HG02981 (cell line): ENCODE measurements at regions not wholly inside any gene's neighbourhood (a gene's known extent, or its start where the extent isn't known, plus 50 kb on each side); places are given as distances from the start of the nearest gene placed in this dataset.

Source experiments
- ATAC-seq: cut with Tn5 transposase; IDR thresholded peaks from one replicate; pipeline ENCODE4 v1.9.1; 2021; ENCODE audit warnings: mild to moderate bottlenecking, moderate library complexity; ENCODE audit not compliant: unreplicated experiment

GRCh38 chr7:120215654-120216053 is 57.3 kb upstream of the KCND2 start:
- ATAC-seq = no peak

GRCh38 chr7:120216947-120217346 is 56.0 kb upstream of the KCND2 start:
- no peak for ATAC-seq

GRCh38 chr7:120218712-120219111 is 54.3 kb upstream of the KCND2 start:
- no peak for ATAC-seq

- no peak for ATAC-seq
Observed at GRCh38 chr7:120221666-120222065, 51.3 kb upstream of the KCND2 start.
